Fibroblast of gingiva (primary cell): ENCODE measurements at regions not wholly inside any gene's neighbourhood (a gene's known extent, or its start where the extent isn't known, plus 50 kb on each side); places are given as distances from the start of the nearest gene placed in this dataset.
A peak's percentile ranks its signal among the peaks of the same experiment; 100 is the strongest.
"Not testable (repeated sequence)": the region's sequence is repeated elsewhere in the genome, so short reads cannot be mapped to it uniquely, and the experiment has no call there.

Source experiments
- DNase-seq: peaks from one replicate; pipeline ENCODE4 v3.0.0-alpha.2; 2011; ENCODE audit warnings: low read depth

GRCh38 chr6:28585335-28585734 is 59.7 kb downstream of the GPX5 start:
- DNase-seq: peak; percentile 13

- DNase-seq: no peak
Observed at GRCh38 chr6:28586324-28586723, 60.6 kb downstream of the GPX5 start.

GRCh38 chr6:28586962-28587745 is 61.5 kb downstream of the GPX5 start:
- DNase-seq: peak; percentile 4

- DNase-seq: no peak
Observed at GRCh38 chr6:28587746-28588075, 62.0 kb downstream of the GPX5 start.

GRCh38 chr6:28588666-28589065 is 63.0 kb downstream of the GPX5 start:
- DNase-seq: no peak

GRCh38 chr6:28589234-28589956 is 63.7 kb downstream of the GPX5 start:
- peak; percentile 85 for DNase-seq

- no peak for DNase-seq
Observed at GRCh38 chr6:28589957-28590349, 64.3 kb downstream of the GPX5 start.

- DNase-seq: peak; percentile 63
Observed at GRCh38 chr6:28597217-28597835, 71.6 kb downstream of the GPX5 start.

GRCh38 chr6:28597924-28598722 is 72.4 kb downstream of the GPX5 start:
- no peak for DNase-seq

- no peak for DNase-seq
Observed at GRCh38 chr6:28598757-28599686, 73.3 kb downstream of the GPX5 start.

GRCh38 chr6:28600245-28600644 is 74.6 kb downstream of the GPX5 start:
- DNase-seq: no peak

GRCh38 chr6:28603891-28604290 is 78.2 kb downstream of the GPX5 start:
- no peak for DNase-seq

- peak; percentile 67 for DNase-seq
Observed at GRCh38 chr6:28606424-28607391, 81.0 kb downstream of the GPX5 start.

GRCh38 chr6:28607990-28608389 is 82.3 kb downstream of the GPX5 start:
- no peak for DNase-seq

- DNase-seq: no peak
Observed at GRCh38 chr6:28609672-28610071, 84.0 kb downstream of the GPX5 start.

GRCh38 chr6:28615616-28615954 is 89.9 kb downstream of the GPX5 start:
- no peak for DNase-seq

GRCh38 chr6:28615955-28616747 is 90.5 kb downstream of the GPX5 start:
- DNase-seq: no peak

- DNase-seq: no peak
Observed at GRCh38 chr6:28618898-28619555, 93.3 kb downstream of the GPX5 start.

GRCh38 chr6:28621268-28621667 is 95.6 kb downstream of the GPX5 start:
- not testable (repeated sequence) for DNase-seq
